OCI-LY1 (cell line): ENCODE measurements at regions not wholly inside any gene's neighbourhood (a gene's known extent, or its start where the extent isn't known, plus 50 kb on each side); places are given as distances from the start of the nearest gene placed in this dataset.

Experiments
- CTCF ChIP-seq: fragments of 200-600 bp; sonication (generic), shearing (Covaris generic); IDR thresholded peaks from 2 replicates; pipeline ENCODE4 v1.5.1; 2017; ENCODE audit warnings: mild to moderate bottlenecking, antibody characterized with exemption, low read length, moderate library complexity, mixed read lengths
- EZH2 ChIP-seq: fragments of 200-600 bp; sonication (generic), shearing (Covaris generic); IDR thresholded peaks from 2 replicates; pipeline ENCODE4 v1.8.0; 2017; ENCODE audit warnings: borderline replicate concordance, mixed run types, mild to moderate bottlenecking, antibody characterized with exemption, low read length, moderate library complexity, mixed read lengths

GRCh38 chr2:18975506-18976167, 382.8 kb downstream of the OSR1 start:
- no peak for TF ChIP-seq CTCF
- no peak for TF ChIP-seq EZH2
